ENCODE measurements at regions not wholly inside any gene's neighbourhood (a gene's known extent, or its start where the extent isn't known, plus 50 kb on each side); places are given as distances from the start of the nearest gene placed in this dataset.

GRCh38 chr1:71167505-71167904, 86.7 kb upstream of the ZRANB2 start:
- TF ChIP-seq POLR2A (IDR thresholded peaks at IDR 0.05; ENCODE audit: low read length): no peak
- no peak for TF ChIP-seq GATA1 (IDR thresholded peaks at IDR 0.05; ENCODE audit: low read depth, low read length)
